Caco-2 (cell line): ENCODE measurements at regions not wholly inside any gene's neighbourhood (a gene's known extent, or its start where the extent isn't known, plus 50 kb on each side); places are given as distances from the start of the nearest gene placed in this dataset.

Source experiments
- BruUV-seq: library from RNA; stranded (reverse); fragments of 400-500 nt; replicated peaks from 2 replicates; lab custom pipeline; 2021; lab: Mats Ljungman, UMichigan
- CTCF ChIA-PET: fragments of 300-600 bp; sonication (Branson Sonifier 250); formaldehyde crosslinking; loops from one replicate; lab custom pipeline; 2022; ENCODE audit warnings: antibody characterized with exemption; lab: Charles Lee
- POLR2A ChIA-PET: fragments of 300-600 bp; sonication (Branson Sonifier 250); formaldehyde crosslinking; loops from one replicate; lab custom pipeline; 2022; ENCODE audit warnings: antibody characterized with exemption; lab: Charles Lee
- DNase-seq, 2 experiments: peaks; one replicate each; pipeline versions ENCODE4 v3.0.0 to v3.0.0-alpha.2; 2020 to 2022
- H3K27me3 ChIP-seq: replicated peaks from 2 replicates; pipeline ENCODE4 v1.6.0; 2011; ENCODE audit warnings: low read length; ENCODE audit not compliant: control insufficient read depth, insufficient read depth
- H3K36me3 ChIP-seq: 2 replicates; pipeline ENCODE4 v1.5.1; 2011; ENCODE audit warnings: low read length; ENCODE audit not compliant: control insufficient read depth, insufficient read depth
- H3K4me1 ChIP-seq: fragments of 250-450 bp; sonication (Bioruptor Pico); 2 replicates; pipeline ENCODE4 v1.5.1; 2020; ENCODE audit warnings: mild to moderate bottlenecking
- H3K4me3 ChIP-seq: 2 replicates; pipeline ENCODE4 v1.5.1; 2011; ENCODE audit warnings: low read depth, mild to moderate bottlenecking, control low read depth, low read length
- H3K9me3 ChIP-seq: fragments of 250-450 bp; sonication (Bioruptor Pico); 2 replicates; pipeline ENCODE4 v1.5.1; 2020; ENCODE audit warnings: mild to moderate bottlenecking, moderate library complexity
- H3K27ac Mint-ChIP-seq: one replicate; pipeline ENCODE4 v1.8.0; 2022; ENCODE audit warnings: mixed read lengths; ENCODE audit not compliant: unreplicated experiment
- H3K27me3 Mint-ChIP-seq: one replicate; pipeline ENCODE4 v1.8.0; 2022; ENCODE audit warnings: mixed read lengths; ENCODE audit not compliant: insufficient read depth, unreplicated experiment
- H3K36me3 Mint-ChIP-seq: one replicate; pipeline ENCODE4 v1.8.0; 2022; ENCODE audit warnings: mild to moderate bottlenecking, mixed read lengths; ENCODE audit not compliant: insufficient read depth, unreplicated experiment
- H3K4me1 Mint-ChIP-seq: one replicate; pipeline ENCODE4 v1.8.0; 2022; ENCODE audit warnings: low read depth, mixed read lengths; ENCODE audit not compliant: unreplicated experiment
- H3K4me3 Mint-ChIP-seq: one replicate; pipeline ENCODE4 v1.8.0; 2022; ENCODE audit warnings: mild to moderate bottlenecking, moderate library complexity, mixed read lengths; ENCODE audit not compliant: unreplicated experiment
- H3K9me3 Mint-ChIP-seq: one replicate; pipeline ENCODE4 v1.8.0; 2022; ENCODE audit warnings: mixed read lengths; ENCODE audit not compliant: unreplicated experiment
- intact Hi-C: fragments of 100-400 bp; cut with micrococcal nuclease; formaldehyde crosslinking; loops from one replicate; pipeline ENCODE4 v1.10.0; 2022; ENCODE audit not compliant: unreplicated experiment
- TF ChIP-seq, protein P1 (sequence below), 2 experiments: fragments of 200-600 bp in 1 of 2; IDR thresholded peaks; 1 replicate in 1 of 2; 2 replicates in 1 of 2; pipeline versions ENCODE4 v1.5.1 to v1.8.0; 2011 to 2022; ENCODE audit warnings: antibody characterized with exemption in 1 of 2, control low read depth in 1 of 2, inconsistent platforms in 1 of 2, low read depth in 1 of 2, low read length in 1 of 2, mild to moderate bottlenecking in 1 of 2, moderate library complexity in 1 of 2; ENCODE audit not compliant: insufficient read depth in 1 of 2, severe bottlenecking in 1 of 2, unreplicated experiment in 1 of 2

DNA sequence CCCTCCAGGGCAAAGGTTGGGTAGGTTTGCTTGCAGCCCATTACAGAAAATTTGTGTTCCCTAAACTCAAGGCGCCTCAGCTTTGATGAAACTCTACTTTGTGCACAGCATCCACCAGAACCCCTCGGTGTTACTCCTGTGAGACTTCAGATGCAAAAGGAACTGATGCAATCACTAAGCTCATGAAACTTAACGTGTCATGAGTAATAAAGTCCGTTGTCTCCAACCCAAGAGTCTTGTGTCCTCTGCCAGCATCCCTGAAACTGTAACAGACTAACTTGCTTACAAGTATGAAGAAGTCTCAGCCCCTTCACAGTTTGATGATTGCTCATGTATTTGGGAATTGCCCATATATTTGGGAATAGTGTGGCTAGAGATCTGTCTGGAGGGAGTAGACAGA lies 74.8 kb upstream of the MARCHF10 start:
- ChIA-PET CTCF (no interaction called here), POLR2A (no interaction called here)
- Histone ChIP-seq H3K9me3 (no peaks in the 10 kb centered on the region), H3K36me3 (no peaks in the 10 kb centered on the region), H3K4me1 (no peaks in the 10 kb centered on the region), H3K27me3 (no peaks in the 10 kb centered on the region), H3K4me3 (no peak overlapping the region)
- H3K4me3 Mint-ChIP-seq: no peak overlapping the region
- TF ChIP-seq, protein P1, sequence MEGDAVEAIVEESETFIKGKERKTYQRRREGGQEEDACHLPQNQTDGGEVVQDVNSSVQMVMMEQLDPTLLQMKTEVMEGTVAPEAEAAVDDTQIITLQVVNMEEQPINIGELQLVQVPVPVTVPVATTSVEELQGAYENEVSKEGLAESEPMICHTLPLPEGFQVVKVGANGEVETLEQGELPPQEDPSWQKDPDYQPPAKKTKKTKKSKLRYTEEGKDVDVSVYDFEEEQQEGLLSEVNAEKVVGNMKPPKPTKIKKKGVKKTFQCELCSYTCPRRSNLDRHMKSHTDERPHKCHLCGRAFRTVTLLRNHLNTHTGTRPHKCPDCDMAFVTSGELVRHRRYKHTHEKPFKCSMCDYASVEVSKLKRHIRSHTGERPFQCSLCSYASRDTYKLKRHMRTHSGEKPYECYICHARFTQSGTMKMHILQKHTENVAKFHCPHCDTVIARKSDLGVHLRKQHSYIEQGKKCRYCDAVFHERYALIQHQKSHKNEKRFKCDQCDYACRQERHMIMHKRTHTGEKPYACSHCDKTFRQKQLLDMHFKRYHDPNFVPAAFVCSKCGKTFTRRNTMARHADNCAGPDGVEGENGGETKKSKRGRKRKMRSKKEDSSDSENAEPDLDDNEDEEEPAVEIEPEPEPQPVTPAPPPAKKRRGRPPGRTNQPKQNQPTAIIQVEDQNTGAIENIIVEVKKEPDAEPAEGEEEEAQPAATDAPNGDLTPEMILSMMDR (IDR thresholded peaks at IDR 0.05; ENCODE audit: insufficient read depth in 1 of 2, low read depth in 1 of 2, low read length in 1 of 2, severe bottlenecking in 1 of 2, unreplicated experiment in 1 of 2): no peak
- intact Hi-C loops: no loop called here
- H3K9me3 Mint-ChIP-seq: no peaks in the 10 kb centered on the region
- BruUV-seq: no TSS peak
- H3K27me3 Mint-ChIP-seq: peaks cover 8% of the 10 kb centered on the region
- no peaks in the 10 kb centered on the region for H3K36me3 Mint-ChIP-seq
- no peak for DNase-seq
- no peaks in the 10 kb centered on the region for H3K4me1 Mint-ChIP-seq
- no peak overlapping the region for H3K27ac Mint-ChIP-seq

DNA sequence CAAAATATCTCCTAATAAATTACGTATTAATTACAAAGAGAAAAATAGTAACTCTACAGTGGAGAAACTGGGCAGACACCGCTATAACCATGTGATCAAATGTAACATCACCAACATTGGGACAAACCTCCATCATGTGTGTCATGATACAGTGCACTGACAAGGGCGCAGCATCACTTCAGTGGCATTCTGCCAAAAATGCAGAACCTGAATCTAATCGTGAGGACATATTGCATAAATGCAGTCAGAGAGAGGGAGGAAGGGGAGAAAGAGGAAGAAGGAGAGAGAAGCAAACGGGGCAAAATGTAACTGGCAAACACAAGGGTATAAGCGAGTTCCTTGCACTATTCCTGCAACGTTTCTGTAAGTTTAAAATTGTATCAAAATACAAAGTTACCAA lies 74.2 kb upstream of the MARCHF10 start:
- intact Hi-C loops: no loop called here
- Mint-ChIP-seq H3K4me3 (no peak overlapping the region), H3K27me3 (peaks cover 8% of the 10 kb centered on the region), H3K9me3 (no peaks in the 10 kb centered on the region), H3K36me3 (no peaks in the 10 kb centered on the region), H3K4me1 (no peaks in the 10 kb centered on the region), H3K27ac (no peak overlapping the region)
- no peak for DNase-seq
- BruUV-seq: no TSS peak
- Histone ChIP-seq H3K4me3 (no peak overlapping the region), H3K36me3 (no peaks in the 10 kb centered on the region), H3K4me1 (no peaks in the 10 kb centered on the region), H3K9me3 (no peaks in the 10 kb centered on the region), H3K27me3 (no peaks in the 10 kb centered on the region)
- TF ChIP-seq, protein P1 (IDR thresholded peaks at IDR 0.05; ENCODE audit: insufficient read depth in 1 of 2, low read depth in 1 of 2, low read length in 1 of 2, severe bottlenecking in 1 of 2, unreplicated experiment in 1 of 2): no peak
- ChIA-PET CTCF (no interaction called here), POLR2A (no interaction called here)

DNA sequence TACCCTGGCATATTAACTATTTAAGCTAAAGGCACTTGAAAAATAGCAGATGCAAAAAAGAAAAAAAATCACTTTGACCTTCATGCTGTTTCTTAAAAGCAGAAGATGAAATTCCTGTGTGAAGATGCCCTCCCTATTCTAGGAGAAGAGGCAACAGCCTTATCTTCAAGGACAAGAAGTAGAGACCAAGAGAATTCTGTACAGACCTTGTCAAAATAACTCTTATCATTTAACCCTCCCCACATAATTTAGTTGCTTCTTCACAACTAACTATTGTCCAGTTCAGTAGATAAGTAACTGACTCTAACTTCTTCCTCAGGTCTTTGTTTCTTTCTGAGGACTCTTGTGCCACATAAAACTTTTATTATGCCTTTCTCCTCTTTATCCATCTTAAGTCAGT lies 72.0 kb upstream of the MARCHF10 start:
- Mint-ChIP-seq H3K4me3 (no peak overlapping the region), H3K4me1 (no peaks in the 10 kb centered on the region), H3K27me3 (peaks cover 15% of the 10 kb centered on the region), H3K27ac (no peak overlapping the region), H3K9me3 (no peaks in the 10 kb centered on the region), H3K36me3 (no peaks in the 10 kb centered on the region)
- H3K4me3 ChIP-seq: no peak overlapping the region
- intact Hi-C loops: no loop called here
- TF ChIP-seq, protein P1 (IDR thresholded peaks at IDR 0.05; ENCODE audit: insufficient read depth in 1 of 2, low read depth in 1 of 2, low read length in 1 of 2, severe bottlenecking in 1 of 2, unreplicated experiment in 1 of 2): no peak
- ChIA-PET POLR2A (no interaction called here), CTCF (no interaction called here)
- H3K36me3 ChIP-seq: no peaks in the 10 kb centered on the region
- no peak for DNase-seq
- H3K27me3 ChIP-seq: no peaks in the 10 kb centered on the region
- H3K9me3 ChIP-seq: no peaks in the 10 kb centered on the region
- H3K4me1 ChIP-seq: no peaks in the 10 kb centered on the region
- no TSS peak for BruUV-seq
